Caki2 (cell line): ENCODE measurements at regions not wholly inside any gene's neighbourhood (a gene's known extent, or its start where the extent isn't known, plus 50 kb on each side); places are given as distances from the start of the nearest gene placed in this dataset.
"Not testable (repeated sequence)": the region's sequence is repeated elsewhere in the genome, so short reads cannot be mapped to it uniquely, and the experiment has no call there.

Experiments used
- DNase-seq: peaks from one replicate; pipeline ENCODE4 v3.0.0-alpha.2; 2015; ENCODE audit warnings: low read depth
- in situ Hi-C: cut with HindIII; loops from 2 replicates; pipeline ENCODE4 v1.10.0; 2016; ENCODE audit warnings: low sequenced_read_pairs, low pct_unique_long_range_greater_than_20kb, mixed read lengths

DNA sequence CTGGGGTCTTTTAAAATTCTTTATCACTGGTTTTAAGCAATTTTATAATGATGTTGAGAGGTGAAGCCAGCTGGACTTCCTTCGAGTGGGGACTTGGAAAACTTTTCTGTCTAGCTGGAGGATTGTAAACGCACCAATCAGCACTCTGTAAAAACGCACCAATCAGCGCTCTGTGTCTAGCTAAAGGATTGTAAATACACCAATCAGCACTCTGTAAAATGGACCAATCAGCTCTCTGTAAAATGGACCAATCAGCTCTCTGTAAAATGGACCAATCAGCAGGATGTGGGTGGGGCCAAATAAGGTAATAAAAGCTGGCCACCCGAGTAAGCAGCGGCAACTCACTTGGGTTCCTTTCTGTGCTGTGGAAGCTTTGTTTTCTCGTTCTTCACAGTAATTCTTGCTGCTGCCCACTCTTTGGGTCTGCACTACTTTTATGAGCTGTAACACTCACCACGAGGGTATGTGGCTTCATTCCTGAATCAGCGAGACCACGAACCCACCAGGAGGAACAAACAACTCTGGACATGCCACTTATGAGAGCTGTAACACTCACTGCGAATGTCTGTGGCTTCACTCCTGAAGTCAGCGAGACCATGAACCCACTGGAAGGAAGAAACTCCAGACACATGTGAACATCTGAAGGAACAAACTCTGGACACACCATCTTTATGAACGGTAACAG, 462.6 kb downstream of the GUCY1A2 start:
- DNase-seq, in situ Hi-C loops: not testable (repeated sequence)

- no peak for DNase-seq
Measured at GRCh38 chr11:106565326-106565725, 452.9 kb downstream of the GUCY1A2 start.

GRCh38 chr11:106568632-106569031, 449.6 kb downstream of the GUCY1A2 start:
- in situ Hi-C loops = no loop called here

More at GRCh38 chr11:106565326-106565725, 452.9 kb downstream of the GUCY1A2 start:
- in situ Hi-C loops = no loop called here

DNA sequence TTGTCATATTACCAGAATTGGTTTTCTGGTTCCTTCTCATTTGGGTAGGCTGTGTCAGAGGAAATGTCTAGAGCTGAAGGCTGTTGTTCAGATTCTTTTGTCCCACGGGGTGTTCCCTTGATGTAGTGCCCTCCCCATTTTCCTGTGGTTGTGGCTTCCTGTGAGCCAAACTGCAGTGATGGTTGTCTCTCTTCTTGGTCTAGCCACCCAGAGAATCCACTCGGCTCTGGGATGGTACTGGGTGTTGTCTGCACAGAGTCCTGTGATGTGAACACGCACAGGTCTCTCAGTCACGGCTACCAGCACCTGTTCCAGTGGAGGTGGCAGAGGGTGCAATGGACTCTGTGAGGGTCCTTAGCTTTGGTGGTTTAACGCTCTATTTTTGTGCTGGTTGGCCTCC, 440.9 kb downstream of the GUCY1A2 start:
- DNase-seq, in situ Hi-C loops: not testable (repeated sequence)

More at GRCh38 chr11:106568632-106569031, 449.6 kb downstream of the GUCY1A2 start:
- no peak for DNase-seq

GRCh38 chr11:106581399-106581798, 436.9 kb downstream of the GUCY1A2 start:
- in situ Hi-C loops = no loop called here
- DNase-seq = no peak

GRCh38 chr11:106585061-106585460, 433.2 kb downstream of the GUCY1A2 start:
- in situ Hi-C loops = no loop called here
- DNase-seq = peak; percentile 0

- DNase-seq = no peak
- in situ Hi-C loops = no loop called here
Measured at GRCh38 chr11:106594751-106595351, 423.4 kb downstream of the GUCY1A2 start.

- no peak for DNase-seq
- in situ Hi-C loops = no loop called here
Measured at GRCh38 chr11:106601684-106602297, 416.5 kb downstream of the GUCY1A2 start.

GRCh38 chr11:106608677-106609076, 409.6 kb downstream of the GUCY1A2 start:
- no peak for DNase-seq
- in situ Hi-C loops = no loop called here

DNA sequence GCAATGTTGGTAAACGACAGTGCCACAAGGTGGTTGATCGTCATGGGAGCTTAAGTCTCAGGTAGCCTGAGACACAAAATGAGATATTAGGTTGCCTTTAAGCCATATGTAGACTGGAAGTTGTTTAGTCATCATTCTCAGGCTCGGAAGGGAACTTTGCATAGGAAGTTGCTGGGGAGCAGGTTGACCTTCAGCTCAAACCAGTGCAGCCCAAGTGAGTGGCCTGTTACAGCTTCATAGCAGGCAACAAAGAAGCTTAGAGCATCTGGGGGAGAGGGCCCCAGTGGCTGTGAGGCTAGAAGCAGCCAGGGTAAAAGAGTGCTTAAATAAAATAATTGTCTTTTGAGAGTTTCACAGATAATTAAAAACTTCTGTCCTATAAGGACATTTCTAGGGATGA, 404.0 kb downstream of the GUCY1A2 start:
- in situ Hi-C loops = no loop called here

DNA sequence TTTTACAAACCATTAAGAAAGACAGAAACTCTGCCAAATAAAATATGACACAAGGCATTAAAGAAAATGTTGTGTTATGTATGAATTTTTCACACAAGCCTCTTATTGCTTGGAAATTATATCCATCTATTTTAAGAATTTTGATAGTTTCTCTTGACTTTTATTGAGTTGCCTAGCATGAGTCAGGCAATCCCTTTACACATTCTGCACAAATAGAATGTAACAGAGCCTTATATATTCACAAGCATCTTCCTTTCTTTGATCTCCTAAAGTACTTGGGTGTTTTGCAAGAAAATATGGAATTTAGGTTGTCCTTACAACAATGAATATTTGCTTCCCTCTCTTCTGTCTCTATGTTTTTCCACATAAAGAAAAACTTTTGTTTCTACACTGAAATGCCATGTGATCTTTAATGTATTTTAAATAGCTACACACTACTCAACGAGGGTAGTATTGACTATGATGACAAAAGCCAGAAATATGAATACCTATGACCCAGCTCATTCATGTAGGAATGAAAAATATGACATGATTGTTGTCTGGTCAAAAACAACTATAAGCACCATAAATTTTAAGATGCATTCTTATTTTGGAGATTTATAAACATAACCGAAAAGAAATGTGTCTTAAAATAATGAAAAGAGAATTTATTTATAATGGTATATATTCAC, 398.8 kb downstream of the GUCY1A2 start:
- in situ Hi-C loops = no loop called here
- no peak for DNase-seq

More for the DNA sequence above, 404.0 kb downstream of the GUCY1A2 start:
- DNase-seq = no peak

DNA sequence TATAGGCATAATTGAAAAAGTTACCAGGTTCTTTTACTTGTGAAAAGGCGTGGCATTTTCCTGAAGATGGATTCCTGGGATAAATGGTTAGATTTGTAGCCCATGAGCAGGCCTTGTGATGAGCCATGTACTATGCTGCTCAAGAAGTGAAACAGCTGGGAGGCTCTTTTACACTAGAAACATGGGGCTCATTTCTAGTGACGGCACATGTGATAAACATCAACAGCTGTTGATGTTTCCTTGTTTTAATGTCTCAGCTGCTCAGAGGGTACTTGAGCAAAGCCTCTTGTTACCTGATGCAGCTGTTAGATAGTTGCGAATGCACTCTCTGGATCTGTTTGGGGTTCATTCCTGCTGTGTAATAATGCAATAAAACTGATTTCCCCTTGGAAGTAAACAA, 396.8 kb downstream of the GUCY1A2 start:
- in situ Hi-C loops = no loop called here
- no peak for DNase-seq
